Astrocyte of the cerebellum (primary cell): ENCODE measurements at regions not wholly inside any gene's neighbourhood (a gene's known extent, or its start where the extent isn't known, plus 50 kb on each side); places are given as distances from the start of the nearest gene placed in this dataset.
"Not testable (repeated sequence)": the region's sequence is repeated elsewhere in the genome, so short reads cannot be mapped to it uniquely, and the experiment has no call there.

Experiments
- DNase-seq: peaks from one replicate; pipeline ENCODE4 v3.0.0-alpha.2; 2011; ENCODE audit warnings: low read depth
- H3K4me3 ChIP-seq: 2 replicates; pipeline ENCODE4 v1.5.1; 2011; ENCODE audit warnings: mild to moderate bottlenecking, low read depth, low read length, moderate library complexity
- CTCF ChIP-seq: IDR thresholded peaks from 2 replicates; pipeline ENCODE4 v1.5.1; 2012; ENCODE audit warnings: low read length, low read depth, moderate library complexity, mild to moderate bottlenecking; ENCODE audit errors: missing control alignments
- in situ Hi-C: cut with HindIII; loops from 2 replicates; pipeline ENCODE4 v1.10.0; 2017; ENCODE audit warnings: low sequenced_read_pairs

DNA sequence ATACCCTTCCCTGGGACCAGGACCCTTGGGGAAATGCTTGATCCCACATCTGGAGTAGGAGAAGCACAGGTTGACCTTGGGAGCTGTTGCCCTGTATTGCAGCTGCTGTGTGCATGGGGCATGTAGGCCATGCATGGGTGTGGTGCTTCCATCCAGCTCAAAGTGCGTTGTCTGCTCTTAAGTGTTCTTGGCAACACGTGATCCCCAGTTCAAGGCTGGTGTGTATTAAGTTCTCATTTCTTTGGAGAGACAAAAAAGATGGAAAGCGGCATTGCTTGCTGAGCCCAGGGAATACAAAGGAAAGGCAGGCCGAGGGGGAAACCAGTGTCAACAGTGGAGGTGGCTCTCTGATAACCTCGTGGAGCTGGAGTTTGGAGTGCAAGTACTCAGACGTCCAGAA is 110.7 kb downstream of the RTP5 start:
- H3K4me3 ChIP-seq: no peak overlapping the region
- in situ Hi-C loops: no loop called here
- no peak for DNase-seq
- TF ChIP-seq CTCF: no peak

DNA sequence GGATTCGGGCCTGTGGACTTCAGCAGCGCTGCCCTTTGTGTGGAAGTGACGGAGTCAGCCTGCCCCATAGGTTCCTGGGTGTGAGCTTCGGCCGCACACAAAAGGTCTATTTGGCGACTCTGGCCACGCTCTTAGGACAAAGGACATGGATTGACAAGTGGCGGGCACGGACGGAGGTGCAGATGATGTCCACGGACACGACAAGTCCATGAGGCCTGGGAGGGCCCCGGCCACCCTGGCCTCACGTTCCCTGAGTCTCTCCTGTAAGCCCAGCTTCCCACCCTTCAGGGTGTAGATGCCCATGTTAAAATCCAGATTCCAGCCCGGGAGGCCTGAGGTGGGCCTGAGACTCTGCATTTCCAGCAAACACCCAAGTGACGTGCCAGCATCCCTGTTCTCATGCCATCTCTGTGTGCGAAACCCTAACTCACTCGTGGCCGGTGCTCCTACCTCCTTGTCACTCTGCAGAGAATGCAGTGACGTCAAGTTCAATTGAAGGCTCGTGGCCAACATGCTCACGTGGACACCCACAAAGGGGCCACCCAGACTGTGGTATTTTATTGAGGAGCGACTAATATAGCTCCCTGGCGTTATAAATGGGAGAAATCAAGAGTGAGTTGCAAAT is 111.7 kb downstream of the RTP5 start:
- no peak for DNase-seq
- TF ChIP-seq CTCF: no peak
- in situ Hi-C loops: no loop called here
- H3K4me3 ChIP-seq: no peak overlapping the region

GRCh38 chr2:241982706-241983570 is 113.4 kb downstream of the RTP5 start:
- H3K4me3 ChIP-seq: no peak overlapping the region
- in situ Hi-C loops: no loop called here
- DNase-seq: no peak
- TF ChIP-seq CTCF: no peak

GRCh38 chr2:241983571-241984270 is 114.2 kb downstream of the RTP5 start:
- DNase-seq: no peak
- no peak for TF ChIP-seq CTCF
- in situ Hi-C loops: no loop called here
- no peak overlapping the region for H3K4me3 ChIP-seq

- in situ Hi-C loops: no loop called here
- no peak for TF ChIP-seq CTCF
- no peak overlapping the region for H3K4me3 ChIP-seq
- DNase-seq: no peak
Measured at GRCh38 chr2:241984271-241984655, 114.7 kb downstream of the RTP5 start.

GRCh38 chr2:241984658-241985057 is 115.1 kb downstream of the RTP5 start:
- in situ Hi-C loops: no loop called here
- no peak for TF ChIP-seq CTCF
- no peak overlapping the region for H3K4me3 ChIP-seq
- no peak for DNase-seq

GRCh38 chr2:241985161-241985985 is 115.8 kb downstream of the RTP5 start:
- DNase-seq, in situ Hi-C loops, H3K4me3 ChIP-seq: not testable (repeated sequence)
